ENCODE measurements at regions not wholly inside any gene's neighbourhood (a gene's known extent, or its start where the extent isn't known, plus 50 kb on each side); places are given as distances from the start of the nearest gene placed in this dataset.
"Not testable (repeated sequence)": the region's sequence is repeated elsewhere in the genome, so short reads cannot be mapped to it uniquely, and the experiment has no call there.

DNA sequence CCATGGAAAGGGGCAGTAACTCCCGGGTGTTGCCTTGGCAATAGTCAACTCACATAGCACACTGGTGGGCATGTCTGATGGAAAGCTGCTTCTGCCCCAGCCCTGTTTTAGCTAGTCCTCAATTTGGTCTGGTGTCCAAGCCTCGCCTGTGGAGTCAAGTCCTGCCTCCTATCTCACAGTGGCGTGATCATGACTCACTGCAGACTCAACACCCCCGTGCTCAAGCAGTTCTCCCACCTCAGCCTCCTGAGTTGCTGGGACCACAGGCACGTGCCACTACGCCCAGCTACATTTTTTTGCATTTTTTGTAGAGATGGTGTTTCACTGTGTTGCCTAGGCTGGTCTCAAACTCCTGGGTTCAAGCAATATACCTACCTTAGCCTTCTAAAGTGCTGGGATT lies 218.9 kb upstream of the FRG2C start:
- not testable (repeated sequence) for DNase-seq (ENCODE audit: extremely low spot score); H3K4me1 ChIP-seq (ENCODE audit: insufficient read depth); H3K36me3 ChIP-seq (ENCODE audit: insufficient read depth); H3K27ac ChIP-seq (ENCODE audit: low read depth); H3K4me3 ChIP-seq (ENCODE audit: low read depth, low read length)
- WGBS: 88% methylated on average over 6 of the region's 6 CpGs

DNA sequence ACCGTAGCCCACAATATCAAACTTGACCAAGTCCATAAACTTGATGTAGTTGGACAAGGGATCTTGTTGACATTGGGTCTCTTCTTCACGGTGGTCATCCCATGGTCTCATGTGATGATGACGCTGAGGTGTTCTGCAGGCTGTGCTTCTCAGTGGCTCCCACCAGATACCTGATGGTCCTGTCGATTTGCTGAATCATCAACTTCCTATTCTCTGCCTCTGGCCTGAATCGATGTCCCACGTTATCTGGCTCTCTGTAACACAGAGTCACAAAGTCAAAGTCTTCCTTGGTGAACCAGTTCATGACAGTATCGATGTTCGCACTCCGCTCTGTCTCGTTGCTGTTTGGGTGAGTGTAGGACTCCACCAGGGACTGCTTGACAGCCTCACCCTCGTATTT lies 217.2 kb upstream of the FRG2C start:
- WGBS: 88% methylated on average over 11 of the region's 11 CpGs
- not testable (repeated sequence) for H3K27ac ChIP-seq (ENCODE audit: low read depth); H3K36me3 ChIP-seq (ENCODE audit: insufficient read depth); H3K4me1 ChIP-seq (ENCODE audit: insufficient read depth); DNase-seq (ENCODE audit: extremely low spot score); H3K4me3 ChIP-seq (ENCODE audit: low read depth, low read length)

DNA sequence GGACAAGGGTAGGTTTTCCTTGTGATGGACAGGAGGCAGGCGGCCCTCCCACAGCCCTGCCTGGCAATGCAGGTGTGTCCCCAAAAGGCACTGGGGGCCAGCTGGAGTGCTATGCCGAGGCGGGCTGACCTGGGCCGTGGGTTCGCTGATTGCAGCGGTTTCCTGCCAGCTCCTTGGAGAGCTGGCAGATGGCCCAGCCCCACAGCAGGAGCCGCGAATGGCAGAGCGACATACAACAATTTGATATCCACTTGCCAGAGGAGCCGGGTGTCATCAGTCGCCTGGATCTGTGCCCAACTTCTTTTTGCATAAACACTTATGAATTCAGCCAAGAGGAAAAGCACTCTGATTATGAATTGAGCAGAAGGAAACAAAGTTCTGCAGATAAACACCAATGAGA lies 210.8 kb upstream of the FRG2C start:
- H3K4me3 ChIP-seq (ENCODE audit: low read depth, low read length); H3K36me3 ChIP-seq (ENCODE audit: insufficient read depth); DNase-seq (ENCODE audit: extremely low spot score); H3K4me1 ChIP-seq (ENCODE audit: insufficient read depth); H3K27ac ChIP-seq (ENCODE audit: low read depth): not testable (repeated sequence)
- 14% methylated on average over 11 of the region's 11 CpGs for whole genome bisulfite sequencing

DNA sequence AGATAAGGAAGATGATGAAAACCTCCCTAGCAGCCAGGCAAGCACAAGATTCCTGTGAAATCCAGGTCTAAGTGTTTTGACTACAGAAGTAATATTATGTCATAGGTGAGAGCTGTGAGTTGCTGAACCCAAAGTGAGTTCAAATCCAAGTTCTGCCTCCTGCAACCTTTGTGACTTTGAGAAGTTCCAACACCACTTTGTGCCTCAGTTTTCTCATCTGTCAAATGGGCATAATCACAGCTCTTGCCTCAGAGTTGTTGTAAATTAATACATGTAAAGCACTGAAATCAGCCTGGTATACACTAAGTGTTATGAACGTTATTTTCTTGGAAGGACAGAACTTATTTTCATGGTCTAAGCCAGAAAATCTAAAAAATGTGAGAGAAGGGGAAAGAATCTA lies 210.3 kb upstream of the FRG2C start:
- 80% methylated on average over 1 of the region's 1 CpG for WGBS
- not testable (repeated sequence) for H3K4me3 ChIP-seq (ENCODE audit: low read depth, low read length); H3K36me3 ChIP-seq (ENCODE audit: insufficient read depth); DNase-seq (ENCODE audit: extremely low spot score); H3K4me1 ChIP-seq (ENCODE audit: insufficient read depth); H3K27ac ChIP-seq (ENCODE audit: low read depth)

DNA sequence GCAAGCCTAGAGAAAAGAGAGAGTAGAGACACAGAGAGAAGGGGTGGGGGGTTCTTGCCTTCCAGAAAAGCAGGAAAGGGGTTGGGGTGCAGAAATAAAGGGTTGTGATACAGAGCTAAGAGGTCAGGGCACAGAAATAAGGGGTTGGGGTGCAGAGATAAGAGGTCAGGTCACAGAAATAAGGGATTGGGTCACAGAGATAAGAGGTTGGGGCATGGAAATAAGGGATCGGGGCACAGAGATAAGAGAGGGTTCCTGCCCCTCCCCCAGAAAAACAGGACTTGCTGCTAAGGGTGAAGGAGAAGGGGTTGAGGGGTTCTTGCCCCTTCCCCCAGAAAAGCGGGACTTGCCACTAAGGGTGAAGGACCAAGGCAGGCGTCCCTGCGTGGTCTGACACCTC lies 189.6 kb upstream of the FRG2C start:
- H3K4me1 ChIP-seq (ENCODE audit: insufficient read depth); DNase-seq (ENCODE audit: extremely low spot score); H3K27ac ChIP-seq (ENCODE audit: low read depth); H3K36me3 ChIP-seq (ENCODE audit: insufficient read depth); H3K4me3 ChIP-seq (ENCODE audit: low read depth, low read length): not testable (repeated sequence)
- 85% methylated on average over 4 of the region's 4 CpGs for WGBS

DNA sequence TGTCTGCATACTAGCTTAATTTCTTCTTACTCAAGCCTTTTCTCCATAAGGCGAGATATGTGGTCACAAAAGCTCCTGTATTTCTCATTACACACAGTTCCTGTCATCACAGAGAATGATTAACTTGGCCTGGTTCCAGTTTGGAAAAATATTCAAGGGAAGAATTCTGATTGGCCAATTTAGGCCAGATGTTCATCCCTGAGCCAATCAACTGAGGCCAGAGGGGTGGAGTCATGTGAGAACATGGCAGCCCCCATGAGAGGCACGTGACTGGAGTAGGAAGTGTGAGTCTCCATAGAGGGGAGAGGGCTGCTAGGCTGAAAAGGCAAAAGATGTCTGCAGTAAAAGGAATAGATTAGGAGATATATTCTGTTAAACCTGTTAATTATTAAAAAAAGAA lies 167.5 kb upstream of the FRG2C start:
- not testable (repeated sequence) for H3K27ac ChIP-seq (ENCODE audit: low read depth); H3K36me3 ChIP-seq (ENCODE audit: insufficient read depth); DNase-seq (ENCODE audit: extremely low spot score); H3K4me3 ChIP-seq (ENCODE audit: low read depth, low read length); H3K4me1 ChIP-seq (ENCODE audit: insufficient read depth)
- 93% methylated on average over 2 of the region's 2 CpGs for WGBS

DNA sequence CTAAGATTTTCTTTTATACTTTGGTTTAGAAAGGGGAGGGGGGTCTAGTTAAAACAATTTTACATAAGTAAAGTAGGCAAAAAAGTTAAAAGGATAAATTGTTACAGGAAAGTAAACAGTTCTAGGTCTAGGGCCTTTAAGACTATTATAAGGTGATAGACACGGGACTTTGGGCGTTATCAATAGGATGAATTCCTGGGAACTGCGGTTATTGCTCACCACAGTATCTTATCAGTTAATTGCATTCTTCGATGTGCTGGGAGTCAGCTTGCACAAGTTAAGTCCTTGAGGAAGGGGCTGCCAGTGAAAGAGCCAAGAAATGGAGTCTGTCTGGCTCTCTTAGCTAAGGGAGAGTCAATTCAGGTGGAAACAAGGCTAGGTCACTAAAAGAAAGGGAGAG lies 163.8 kb upstream of the FRG2C start:
- H3K36me3 ChIP-seq (ENCODE audit: insufficient read depth); H3K4me3 ChIP-seq (ENCODE audit: low read depth, low read length); H3K27ac ChIP-seq (ENCODE audit: low read depth); DNase-seq (ENCODE audit: extremely low spot score); H3K4me1 ChIP-seq (ENCODE audit: insufficient read depth): not testable (repeated sequence)
- 61% methylated on average over 4 of the region's 4 CpGs for WGBS

DNA sequence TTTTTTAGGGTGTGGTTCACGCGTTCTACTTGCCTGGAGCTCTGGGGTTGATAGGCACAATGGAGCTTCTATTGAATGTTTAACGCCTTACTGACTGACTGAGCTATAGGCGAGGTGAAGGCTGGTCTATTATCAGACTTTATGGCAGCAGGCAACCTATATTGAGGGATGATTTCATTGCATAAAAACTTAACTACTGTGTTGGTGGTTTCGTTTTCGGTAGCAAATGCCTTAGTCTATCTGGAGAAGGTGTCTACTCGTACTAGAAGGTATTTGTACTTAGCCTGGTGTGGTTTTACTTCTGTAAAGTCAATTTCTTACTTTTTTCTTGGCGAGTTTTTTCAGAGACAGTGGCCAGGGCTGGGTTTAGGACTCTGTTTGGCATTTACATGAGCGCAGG lies 162.0 kb upstream of the FRG2C start:
- DNase-seq (ENCODE audit: extremely low spot score); H3K4me1 ChIP-seq (ENCODE audit: insufficient read depth); H3K27ac ChIP-seq (ENCODE audit: low read depth); H3K4me3 ChIP-seq (ENCODE audit: low read depth, low read length); H3K36me3 ChIP-seq (ENCODE audit: insufficient read depth): not testable (repeated sequence)
- WGBS: 84% methylated on average over 9 of the region's 9 CpGs

DNA sequence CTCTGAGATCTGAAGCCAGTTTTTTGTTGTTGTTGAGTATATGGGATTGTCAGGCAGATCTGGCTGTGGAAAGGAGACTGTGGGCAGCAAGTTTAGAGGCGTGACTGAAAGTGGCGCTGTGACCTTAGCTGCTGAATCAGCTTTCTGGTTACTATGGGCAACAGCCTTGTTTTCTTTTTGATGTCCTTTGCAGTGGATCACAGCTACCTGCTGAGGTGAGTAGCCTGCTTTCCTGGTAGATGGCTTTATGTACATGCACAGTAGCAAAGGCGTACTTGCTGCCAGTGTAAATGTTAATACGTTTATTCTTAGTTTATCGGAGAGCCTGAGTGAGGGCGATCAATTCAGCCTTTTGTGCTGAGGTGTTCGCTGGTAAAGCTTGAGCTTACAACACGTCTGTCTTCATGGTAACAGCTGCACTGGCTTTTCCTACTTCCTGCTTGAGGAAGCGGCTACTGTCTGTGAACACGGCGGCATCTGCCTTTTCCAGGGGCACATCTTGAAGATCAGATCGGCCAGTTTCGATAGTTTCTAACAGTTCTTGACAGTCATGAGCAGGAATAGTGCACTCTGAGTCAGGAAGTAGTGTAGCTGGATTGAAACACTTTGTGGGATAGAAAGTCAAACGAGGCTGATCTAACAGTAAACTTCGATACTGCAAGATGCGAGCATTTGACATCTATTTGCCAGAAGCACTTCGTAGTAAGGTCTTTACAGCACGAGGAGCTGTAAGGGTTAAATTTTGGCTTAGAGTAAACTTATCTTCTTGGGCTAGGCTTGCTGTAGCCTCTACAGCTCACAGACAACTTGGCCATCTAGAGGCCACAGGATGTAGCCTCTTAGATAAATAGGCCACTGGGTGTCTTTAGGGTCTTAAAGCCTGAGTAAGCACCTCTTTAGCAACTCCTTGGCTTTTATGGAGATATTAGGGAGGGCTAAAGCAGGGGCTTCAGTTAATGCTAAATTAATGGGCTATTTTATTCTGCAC lies 161.1 kb upstream of the FRG2C start:
- H3K4me1 ChIP-seq (ENCODE audit: insufficient read depth); DNase-seq (ENCODE audit: extremely low spot score); H3K27ac ChIP-seq (ENCODE audit: low read depth); H3K36me3 ChIP-seq (ENCODE audit: insufficient read depth): not testable (repeated sequence)
- peak overlapping the region; percentile 14 for H3K4me3 ChIP-seq (ENCODE audit: low read depth, low read length)
- 15% methylated on average over 18 of the region's 18 CpGs for WGBS

DNA sequence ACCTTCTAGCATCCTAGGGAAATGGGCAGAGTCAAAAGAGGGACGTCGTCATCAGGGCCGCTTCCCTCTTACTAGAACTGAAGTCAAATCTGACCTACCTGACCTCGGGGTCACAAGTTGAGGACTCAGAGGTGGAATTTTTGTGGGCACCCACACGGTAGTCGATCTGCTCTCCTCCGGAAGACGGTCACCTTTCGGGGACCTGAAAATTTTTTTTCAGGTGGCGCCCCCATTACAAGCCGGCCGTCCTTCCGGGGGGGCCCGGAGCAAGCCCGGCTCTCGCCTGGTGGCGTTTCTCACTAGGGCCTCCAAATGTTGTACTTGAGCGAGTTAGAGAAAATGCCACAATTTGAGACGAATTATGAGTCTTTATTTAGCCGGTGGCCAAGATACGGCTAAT lies 157.5 kb upstream of the FRG2C start:
- Histone ChIP-seq H3K4me1 (ENCODE audit: insufficient read depth) (no peaks in the 10 kb centered on the region), H3K27ac (ENCODE audit: low read depth) (no peak overlapping the region), H3K36me3 (ENCODE audit: insufficient read depth) (no peaks in the 10 kb centered on the region), H3K4me3 (ENCODE audit: low read depth, low read length) (no peak overlapping the region)
- no peak for DNase-seq (ENCODE audit: extremely low spot score)
- 65% methylated on average over 21 of the region's 21 CpGs for WGBS

DNA sequence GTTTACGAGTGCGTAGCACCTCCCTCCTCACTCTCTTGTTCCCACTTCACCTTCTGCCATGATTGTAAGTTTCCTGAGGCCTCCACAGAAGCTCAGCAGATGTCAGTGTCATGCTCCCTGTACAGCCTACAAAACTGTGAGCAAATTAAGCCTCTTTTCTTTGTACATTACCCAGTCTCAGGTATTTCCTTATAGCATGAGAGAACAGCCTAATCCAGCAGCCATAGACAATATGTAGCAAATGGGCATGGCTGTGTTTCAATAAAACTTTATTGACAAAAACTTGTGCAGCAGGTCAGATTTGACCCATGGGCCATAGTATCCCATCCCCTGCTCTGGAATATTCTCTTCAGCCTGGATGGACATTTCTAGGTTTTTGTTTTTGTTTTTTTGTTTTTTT lies 156.2 kb upstream of the FRG2C start:
- H3K27ac ChIP-seq (ENCODE audit: low read depth); H3K4me3 ChIP-seq (ENCODE audit: low read depth, low read length); H3K36me3 ChIP-seq (ENCODE audit: insufficient read depth); H3K4me1 ChIP-seq (ENCODE audit: insufficient read depth); DNase-seq (ENCODE audit: extremely low spot score): not testable (repeated sequence)
- whole genome bisulfite sequencing: 95% methylated on average over 2 of the region's 2 CpGs

DNA sequence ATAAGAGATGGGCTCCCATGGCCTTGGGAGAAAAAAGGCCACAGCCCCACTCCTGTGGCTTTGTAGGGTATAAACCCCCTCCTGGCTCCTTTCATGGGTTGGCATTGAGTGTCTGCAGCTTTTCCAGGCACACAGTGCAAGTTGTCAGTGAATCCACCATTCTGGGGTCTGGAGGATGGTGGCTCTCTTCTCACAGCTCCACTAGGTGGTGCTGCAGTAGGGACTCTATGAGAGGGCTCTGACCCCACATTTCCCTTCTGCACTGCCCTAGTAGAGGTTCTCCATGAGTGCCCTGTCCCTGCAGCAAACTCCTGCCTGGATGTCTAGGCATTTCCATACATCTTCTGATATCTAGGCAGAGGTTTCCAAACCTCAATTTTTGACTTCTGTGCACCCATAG lies 136.5 kb upstream of the FRG2C start:
- not testable (repeated sequence) for H3K36me3 ChIP-seq (ENCODE audit: insufficient read depth); H3K4me1 ChIP-seq (ENCODE audit: insufficient read depth); H3K4me3 ChIP-seq (ENCODE audit: low read depth, low read length); DNase-seq (ENCODE audit: extremely low spot score); H3K27ac ChIP-seq (ENCODE audit: low read depth)

DNA sequence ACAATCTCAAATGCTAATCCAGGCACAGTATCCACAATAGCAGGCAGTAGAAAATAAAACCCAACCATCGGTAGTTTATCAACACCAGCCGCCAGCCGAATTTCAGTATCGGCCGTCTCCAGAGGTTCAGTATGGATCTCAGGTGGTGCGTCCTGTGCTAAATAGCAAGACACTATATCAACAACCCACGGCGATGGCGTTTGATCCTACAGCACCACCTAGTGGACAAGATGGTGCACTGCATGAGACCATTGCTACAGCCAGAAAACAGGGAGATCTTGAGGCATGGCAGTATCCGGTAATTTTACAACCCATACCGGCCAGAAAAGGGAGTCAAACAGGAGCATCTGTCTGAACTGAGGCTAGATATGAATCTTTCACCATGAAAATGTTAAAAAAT lies 112.0 kb upstream of the FRG2C start:
- not testable (repeated sequence) for H3K4me3 ChIP-seq (ENCODE audit: low read depth, low read length); DNase-seq (ENCODE audit: extremely low spot score); H3K4me1 ChIP-seq (ENCODE audit: insufficient read depth); H3K27ac ChIP-seq (ENCODE audit: low read depth); H3K36me3 ChIP-seq (ENCODE audit: insufficient read depth)
- WGBS: 50% methylated on average over 11 of the region's 11 CpGs

DNA sequence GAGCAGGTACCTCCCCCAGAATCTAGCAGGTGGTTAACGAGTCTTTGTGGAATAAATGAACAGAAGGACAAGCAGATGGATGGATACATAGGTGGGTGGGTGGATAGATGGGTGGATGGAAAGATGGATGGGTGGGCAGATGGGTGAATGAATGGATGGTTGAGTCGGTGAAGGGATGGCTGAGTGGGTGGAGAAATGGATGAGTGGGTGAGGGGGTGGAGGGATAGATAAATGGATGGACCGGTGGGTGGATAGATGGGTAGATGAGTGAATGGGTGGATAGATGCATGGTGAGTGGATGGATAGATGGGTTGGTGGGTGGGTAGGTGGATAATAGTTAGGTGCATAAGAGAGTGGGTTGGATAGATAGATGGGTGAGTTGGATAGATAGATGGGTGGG lies 99.7 kb upstream of the FRG2C start:
- not testable (repeated sequence) for DNase-seq (ENCODE audit: extremely low spot score); H3K27ac ChIP-seq (ENCODE audit: low read depth); H3K4me3 ChIP-seq (ENCODE audit: low read depth, low read length); H3K36me3 ChIP-seq (ENCODE audit: insufficient read depth); H3K4me1 ChIP-seq (ENCODE audit: insufficient read depth)
- WGBS: 86% methylated on average over 3 of the region's 3 CpGs

All from urinary bladder (tissue), 3 donors.